ENCODE measurements at regions not wholly inside any gene's neighbourhood (a gene's known extent, or its start where the extent isn't known, plus 50 kb on each side); places are given as distances from the start of the nearest gene placed in this dataset.

DNA sequence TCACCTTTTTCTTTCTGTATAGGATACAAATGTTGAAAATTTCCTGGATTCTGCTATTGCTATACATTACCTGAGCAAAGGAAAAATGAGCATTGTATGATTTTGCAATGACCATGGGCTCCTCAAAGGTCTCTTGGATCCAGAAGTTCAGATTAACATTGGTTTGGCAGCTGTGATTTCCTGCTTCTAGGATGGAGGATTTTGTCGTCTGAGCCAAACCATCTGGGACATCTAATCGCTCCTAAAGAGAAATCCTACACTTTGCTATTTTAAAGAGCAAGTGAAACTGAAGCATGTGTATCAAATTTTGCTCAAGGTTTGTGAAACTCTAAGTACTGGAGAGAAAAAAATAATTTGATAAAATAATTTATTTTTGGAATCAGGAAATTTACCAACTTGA, 115.1 kb upstream of the ST6GAL2 start:
- TF ChIP-seq CTCF (IDR thresholded peaks at IDR 0.05) (no peak), POLR2A (IDR thresholded peaks at IDR 0.05) (no peak)
